GM20000 (cell line): ENCODE measurements at regions not wholly inside any gene's neighbourhood (a gene's known extent, or its start where the extent isn't known, plus 50 kb on each side); places are given as distances from the start of the nearest gene placed in this dataset.
"Not testable (repeated sequence)": the region's sequence is repeated elsewhere in the genome, so short reads cannot be mapped to it uniquely, and the experiment has no call there.

Experiments
- DNase-seq: peaks from one replicate; pipeline ENCODE4 v3.0.0; 2012; ENCODE audit warnings: low spot score
- CTCF ChIP-seq: IDR thresholded peaks from 2 replicates; pipeline ENCODE4 v1.5.1; 2012; ENCODE audit warnings: mild to moderate bottlenecking, control low read depth; ENCODE audit errors: extremely low read depth, missing control alignments

GRCh38 chr3:182007441-182007840 lies 295.7 kb downstream of the SOX2 start:
- no peak for DNase-seq
- TF ChIP-seq CTCF = no peak

- TF ChIP-seq CTCF = no peak
- DNase-seq = no peak
Observed at GRCh38 chr3:182018361-182018760, 306.6 kb downstream of the SOX2 start.

DNA sequence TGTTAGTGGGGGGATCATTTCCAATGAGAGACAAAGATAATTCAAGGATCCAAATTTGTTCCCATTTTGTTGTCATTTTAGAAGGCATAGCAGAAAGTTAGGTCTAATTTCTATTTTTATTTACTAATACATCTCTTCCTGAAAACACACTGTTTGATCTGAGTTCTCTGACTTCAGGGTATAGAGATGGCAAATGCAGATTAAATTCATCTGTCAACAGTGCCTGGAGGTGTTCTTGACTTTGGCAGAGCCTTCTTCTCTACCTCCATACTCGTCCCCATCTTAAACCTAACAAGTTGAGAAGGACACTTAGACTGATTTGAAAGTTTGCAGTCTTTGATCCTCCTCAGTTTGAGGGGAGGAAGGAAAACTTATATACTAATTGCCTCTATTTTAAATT lies 308.2 kb downstream of the SOX2 start:
- DNase-seq = no peak
- TF ChIP-seq CTCF = no peak

- no peak for DNase-seq
- no peak for TF ChIP-seq CTCF
Observed at GRCh38 chr3:182023843-182024242, 312.1 kb downstream of the SOX2 start.

GRCh38 chr3:182027366-182027765 lies 315.6 kb downstream of the SOX2 start:
- TF ChIP-seq CTCF = no peak
- DNase-seq = no peak

DNA sequence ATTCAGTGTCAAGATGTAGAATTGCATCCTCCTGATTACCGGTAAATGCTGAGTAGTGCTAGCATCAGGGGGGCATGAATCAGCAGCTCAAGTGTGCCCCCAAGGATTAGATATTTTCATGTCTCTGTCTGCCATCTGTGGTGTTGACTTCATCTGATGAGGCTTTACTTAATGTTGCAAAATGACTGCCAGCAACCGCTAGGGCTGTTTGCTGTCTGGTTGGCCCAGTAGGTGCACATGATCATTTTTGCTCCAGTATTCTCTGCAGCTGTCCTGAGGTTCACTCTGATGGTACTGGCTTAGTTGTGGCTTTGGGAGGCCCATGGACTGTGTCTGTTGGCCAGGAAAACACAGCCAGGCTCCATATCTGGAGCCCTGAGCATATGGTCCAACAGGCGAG lies 316.4 kb downstream of the SOX2 start:
- no peak for TF ChIP-seq CTCF
- no peak for DNase-seq

DNA sequence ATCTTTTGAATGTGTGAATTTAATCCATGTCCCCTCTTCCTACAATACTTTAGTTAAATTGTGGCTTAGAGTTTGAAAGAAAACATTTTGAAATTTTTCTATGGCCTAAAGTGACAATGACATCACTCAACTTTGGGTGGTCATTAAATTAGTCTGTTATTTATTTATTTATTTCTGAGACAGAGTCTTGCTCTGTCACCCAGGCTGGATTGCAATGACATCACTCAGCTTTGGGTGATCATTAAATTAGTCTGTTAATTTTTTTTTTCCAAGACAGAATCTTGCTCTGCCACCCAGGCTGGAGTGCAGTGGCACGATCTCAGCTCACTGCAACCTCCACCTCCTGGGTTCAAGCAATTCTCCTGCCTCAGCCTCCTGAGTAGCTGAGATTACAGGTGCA lies 322.5 kb downstream of the SOX2 start:
- DNase-seq = not testable (repeated sequence)

DNA sequence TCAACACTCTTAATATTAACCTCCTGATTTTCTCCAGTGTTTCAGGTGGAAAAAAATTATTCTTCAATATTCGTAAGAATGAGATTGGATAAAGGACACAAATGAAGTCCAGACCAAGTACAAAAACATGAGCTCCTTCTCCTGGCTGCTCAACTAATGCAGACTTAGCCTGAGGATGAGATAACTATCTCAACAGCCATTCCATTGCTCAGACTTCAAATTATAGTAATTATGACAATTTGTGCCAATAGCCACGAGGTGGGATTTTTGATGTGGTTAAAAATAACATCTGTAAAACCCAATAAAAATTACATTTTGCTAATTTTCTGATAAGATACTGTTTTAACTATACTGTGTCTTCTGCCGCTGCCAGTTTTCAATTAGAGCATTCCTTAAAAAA lies 323.6 kb downstream of the SOX2 start:
- no peak for TF ChIP-seq CTCF
- no peak for DNase-seq
